SU-DHL-6 (cell line): ENCODE measurements at regions not wholly inside any gene's neighbourhood (a gene's known extent, or its start where the extent isn't known, plus 50 kb on each side); places are given as distances from the start of the nearest gene placed in this dataset.

ENCODE experiments used
- H2AFZ ChIP-seq: fragments of 200-600 bp; sonication (generic); 2 replicates; pipeline ENCODE4 v1.6.1; 2014; ENCODE audit warnings: low read depth, mild to moderate bottlenecking, moderate library complexity, mixed read lengths, antibody characterized with exemption, low read length; ENCODE audit not compliant: severe bottlenecking
- H3F3A ChIP-seq: fragments of 200-600 bp; shearing (Covaris generic); 2 replicates; pipeline ENCODE4 v1.6.0; 2016; ENCODE audit warnings: antibody characterized with exemption, mild to moderate bottlenecking; ENCODE audit not compliant: insufficient read depth
- H3K27ac ChIP-seq: fragments of 200-600 bp; sonication (generic); 2 replicates; pipeline ENCODE4 v1.5.1; 2016; ENCODE audit warnings: low read depth, mild to moderate bottlenecking, low read length, moderate library complexity, mixed read lengths
- H3K27me3 ChIP-seq: fragments of 200-600 bp; sonication (generic), shearing (Covaris generic); 2 replicates; pipeline ENCODE4 v1.6.0; 2014; ENCODE audit warnings: mild to moderate bottlenecking, low read length
- H3K36me3 ChIP-seq: fragments of 200-600 bp; sonication (generic); 2 replicates; pipeline ENCODE4 v1.6.1; 2014; ENCODE audit warnings: mild to moderate bottlenecking, low read length, mixed read lengths
- H3K4me2 ChIP-seq: fragments of 300-600, 200-600 bp; shearing (Covaris generic), sonication (generic); 2 replicates; pipeline ENCODE4 v1.6.0; 2014; ENCODE audit warnings: low read length, low read depth, mild to moderate bottlenecking; ENCODE audit not compliant: poor library complexity, severe bottlenecking
- H3K4me3 ChIP-seq: fragments of 200-600 bp; sonication (generic); 2 replicates; pipeline ENCODE4 v1.5.1; 2014; ENCODE audit warnings: antibody characterized with exemption, low read length, mild to moderate bottlenecking, mixed read lengths; ENCODE audit not compliant: insufficient read depth, poor library complexity, severe bottlenecking
- H3K79me2 ChIP-seq: fragments of 200-600 bp; sonication (generic); 2 replicates; pipeline ENCODE4 v1.6.1; 2014; ENCODE audit warnings: mild to moderate bottlenecking, low read length, moderate library complexity; ENCODE audit not compliant: insufficient read depth
- H3K9ac ChIP-seq: fragments of 200-600 bp; sonication (generic); 2 replicates; pipeline ENCODE4 v1.7.0; 2014; ENCODE audit warnings: mild to moderate bottlenecking, low read length
- H3K9me2 ChIP-seq: fragments of 200-600 bp; sonication (generic); replicated peaks from 2 replicates; pipeline ENCODE4 v1.6.1; 2014; ENCODE audit warnings: low read length; ENCODE audit not compliant: insufficient read depth
- H3K9me3 ChIP-seq: fragments of 200-600 bp; sonication (generic); 2 replicates; pipeline ENCODE4 v1.6.1; 2014; ENCODE audit warnings: low read length, mixed read lengths; ENCODE audit not compliant: insufficient read depth
- H4K20me1 ChIP-seq: fragments of 200-600 bp; sonication (generic); 2 replicates; pipeline ENCODE4 v1.6.1; 2014; ENCODE audit warnings: low read depth, mild to moderate bottlenecking, antibody characterized with exemption, low read length, moderate library complexity, mixed read lengths
- EZH2phosphoT487 ChIP-seq: fragments of 200-600 bp; sonication (generic), shearing (Covaris generic); conservative IDR thresholded peaks from 2 replicates; pipeline ENCODE4 v1.6.1; 2018; ENCODE audit warnings: mild to moderate bottlenecking, antibody characterized with exemption, low read length, moderate library complexity, mixed read lengths
- TF ChIP-seq, protein P1 (sequence below): fragments of 200-600 bp; sonication (generic); IDR thresholded peaks from one replicate; pipeline ENCODE4 v1.5.1; 2017; ENCODE audit warnings: antibody characterized with exemption, mild to moderate bottlenecking, low read length, moderate library complexity; ENCODE audit not compliant: insufficient read depth, poor library complexity, severe bottlenecking

DNA sequence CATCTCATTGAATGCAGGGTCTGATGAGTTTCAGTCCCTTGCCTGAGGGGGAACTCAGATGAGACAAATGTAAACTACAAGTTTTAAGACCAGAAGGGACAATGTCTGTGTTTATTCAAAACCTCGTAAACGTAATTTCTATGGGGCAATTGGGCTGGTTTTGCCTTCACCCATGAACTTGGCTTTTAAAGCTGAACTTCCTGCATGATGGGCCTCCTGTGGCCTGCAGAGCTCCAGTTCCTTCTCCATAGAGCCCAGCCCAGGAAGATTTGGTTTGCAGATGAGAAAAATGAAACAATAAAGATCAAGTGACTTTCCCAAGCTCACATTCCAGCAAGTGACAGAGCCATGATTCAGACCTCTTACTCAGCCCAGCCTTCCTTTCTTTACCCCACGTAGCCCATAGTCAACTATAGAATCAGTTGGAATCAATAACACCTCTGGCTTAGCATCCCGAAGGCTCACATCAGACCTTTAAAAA lies 612.3 kb downstream of the UTRN start:
- Histone ChIP-seq H3K79me2 (no peaks in the 10 kb centered on the region), H2AFZ (no peak overlapping the region), H3K27me3 (no peaks in the 10 kb centered on the region), H3K9me3 (no peaks in the 10 kb centered on the region), H3K4me3 (no peak overlapping the region), H3K4me2 (no peak overlapping the region), H3K9ac (no peak overlapping the region), H3K9me2 (no peaks in the 10 kb centered on the region), H3F3A (no peaks in the 10 kb centered on the region), H3K27ac (no peak overlapping the region), H4K20me1 (no peaks in the 10 kb centered on the region), H3K36me3 (no peaks in the 10 kb centered on the region)
- TF ChIP-seq EZH2phosphoT487: no peak
- TF ChIP-seq, protein P1, sequence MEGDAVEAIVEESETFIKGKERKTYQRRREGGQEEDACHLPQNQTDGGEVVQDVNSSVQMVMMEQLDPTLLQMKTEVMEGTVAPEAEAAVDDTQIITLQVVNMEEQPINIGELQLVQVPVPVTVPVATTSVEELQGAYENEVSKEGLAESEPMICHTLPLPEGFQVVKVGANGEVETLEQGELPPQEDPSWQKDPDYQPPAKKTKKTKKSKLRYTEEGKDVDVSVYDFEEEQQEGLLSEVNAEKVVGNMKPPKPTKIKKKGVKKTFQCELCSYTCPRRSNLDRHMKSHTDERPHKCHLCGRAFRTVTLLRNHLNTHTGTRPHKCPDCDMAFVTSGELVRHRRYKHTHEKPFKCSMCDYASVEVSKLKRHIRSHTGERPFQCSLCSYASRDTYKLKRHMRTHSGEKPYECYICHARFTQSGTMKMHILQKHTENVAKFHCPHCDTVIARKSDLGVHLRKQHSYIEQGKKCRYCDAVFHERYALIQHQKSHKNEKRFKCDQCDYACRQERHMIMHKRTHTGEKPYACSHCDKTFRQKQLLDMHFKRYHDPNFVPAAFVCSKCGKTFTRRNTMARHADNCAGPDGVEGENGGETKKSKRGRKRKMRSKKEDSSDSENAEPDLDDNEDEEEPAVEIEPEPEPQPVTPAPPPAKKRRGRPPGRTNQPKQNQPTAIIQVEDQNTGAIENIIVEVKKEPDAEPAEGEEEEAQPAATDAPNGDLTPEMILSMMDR: no peak

DNA sequence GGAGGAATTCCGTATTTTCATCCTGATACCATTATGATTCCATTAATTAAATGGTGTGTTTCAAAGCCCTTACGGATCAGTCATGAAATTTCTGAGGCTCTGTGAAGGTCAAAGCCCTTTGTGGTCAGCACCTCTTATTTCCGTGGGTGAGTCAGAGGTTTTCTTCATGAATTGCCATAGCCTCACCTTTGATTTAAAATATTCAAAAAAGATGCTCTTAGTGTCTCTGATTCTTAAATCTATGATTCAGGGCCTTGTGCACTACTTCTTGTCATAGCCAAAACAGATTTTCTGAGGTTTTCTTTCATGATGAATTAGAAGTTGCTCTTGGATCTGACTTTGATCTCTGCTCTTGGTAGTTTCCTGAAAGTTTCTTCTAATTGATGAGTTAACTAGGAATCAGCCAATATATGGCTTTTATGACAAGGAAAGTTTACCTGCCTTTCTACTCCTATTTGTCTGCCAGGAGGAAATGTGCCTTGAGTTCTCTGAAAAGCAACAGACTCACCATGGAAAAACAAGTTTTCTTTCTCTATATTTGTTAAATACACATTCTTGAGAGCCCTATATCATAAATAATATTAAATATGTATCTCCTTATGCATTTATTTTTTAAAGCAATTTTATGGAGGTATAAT lies 613.0 kb downstream of the UTRN start:
- Histone ChIP-seq H4K20me1 (no peaks in the 10 kb centered on the region), H3K27me3 (no peaks in the 10 kb centered on the region), H3K79me2 (no peaks in the 10 kb centered on the region), H3K4me3 (no peak overlapping the region), H3K9ac (no peak overlapping the region), H3K4me2 (no peak overlapping the region), H3F3A (no peaks in the 10 kb centered on the region), H3K9me3 (no peaks in the 10 kb centered on the region), H3K9me2 (no peaks in the 10 kb centered on the region), H3K27ac (no peak overlapping the region), H2AFZ (no peak overlapping the region), H3K36me3 (no peaks in the 10 kb centered on the region)
- TF ChIP-seq, protein P1: no peak
- no peak for TF ChIP-seq EZH2phosphoT487

DNA sequence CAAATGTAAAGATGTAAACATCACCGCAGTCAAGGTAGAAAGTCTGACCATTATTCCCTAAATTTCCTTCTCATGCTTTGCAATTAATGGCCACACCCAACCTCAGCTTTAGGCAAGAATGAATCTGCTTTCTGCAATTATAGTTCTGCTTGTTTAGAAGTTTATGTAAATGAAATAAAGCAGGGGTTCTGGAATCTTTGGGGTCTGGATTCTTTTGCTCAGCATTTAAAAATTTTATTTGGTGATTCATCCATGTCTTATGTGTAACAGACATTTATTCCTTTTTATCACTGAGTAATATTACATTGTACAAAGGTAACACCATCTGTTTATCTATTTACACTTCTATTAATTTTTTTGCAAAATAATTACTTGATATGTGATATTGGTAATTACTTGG lies 613.6 kb downstream of the UTRN start:
- Histone ChIP-seq H2AFZ (no peak overlapping the region), H3K27me3 (no peaks in the 10 kb centered on the region), H4K20me1 (no peaks in the 10 kb centered on the region), H3K9ac (no peak overlapping the region), H3K9me2 (no peaks in the 10 kb centered on the region), H3K9me3 (no peaks in the 10 kb centered on the region), H3K4me2 (no peak overlapping the region), H3K4me3 (no peak overlapping the region), H3K27ac (no peak overlapping the region), H3K36me3 (no peaks in the 10 kb centered on the region), H3K79me2 (no peaks in the 10 kb centered on the region), H3F3A (no peaks in the 10 kb centered on the region)
- TF ChIP-seq, protein P1: no peak
- TF ChIP-seq EZH2phosphoT487: no peak
